NCI-H1417 treated with DMSO at 0.1 percent for 48 hours (cell line): ENCODE measurements at regions not wholly inside any gene's neighbourhood (a gene's known extent, or its start where the extent isn't known, plus 50 kb on each side); places are given as distances from the start of the nearest gene placed in this dataset.
"Not testable (repeated sequence)": the region's sequence is repeated elsewhere in the genome, so short reads cannot be mapped to it uniquely, and the experiment has no call there.

ENCODE experiments used
- DNase-seq: peaks from one replicate; lab custom pipeline; 2025; lab: John Stamatoyannopoulos, UW

GRCh38 chr5:91830361-91830953 lies 447.3 kb upstream of the ARRDC3 start:
- DNase-seq: no peak

GRCh38 chr5:91825618-91826017 lies 442.5 kb upstream of the ARRDC3 start:
- no peak for DNase-seq

- DNase-seq: no peak
These were observed 441.3 kb upstream of the ARRDC3 start for GRCh38 chr5:91824406-91824805.

- DNase-seq: no peak
These were observed 437.8 kb upstream of the ARRDC3 start for GRCh38 chr5:91820874-91821273.

- no peak for DNase-seq
These were observed 433.6 kb upstream of the ARRDC3 start for GRCh38 chr5:91816681-91817080.

GRCh38 chr5:91797576-91797975 lies 414.5 kb upstream of the ARRDC3 start:
- DNase-seq: no peak

GRCh38 chr5:91794856-91795548 lies 411.9 kb upstream of the ARRDC3 start:
- DNase-seq: no peak

GRCh38 chr5:91794455-91794854 lies 411.3 kb upstream of the ARRDC3 start:
- DNase-seq: no peak

GRCh38 chr5:91787718-91788117 lies 404.6 kb upstream of the ARRDC3 start:
- no peak for DNase-seq

GRCh38 chr5:91777671-91778070 lies 394.6 kb upstream of the ARRDC3 start:
- no peak for DNase-seq

GRCh38 chr5:91776249-91776648 lies 393.1 kb upstream of the ARRDC3 start:
- DNase-seq: no peak

- DNase-seq: no peak
These were observed 387.3 kb upstream of the ARRDC3 start for GRCh38 chr5:91770400-91770799.

GRCh38 chr5:91757383-91757782 lies 374.3 kb upstream of the ARRDC3 start:
- not testable (repeated sequence) for DNase-seq

- no peak for DNase-seq
These were observed 371.9 kb upstream of the ARRDC3 start for GRCh38 chr5:91754990-91755389.

GRCh38 chr5:91744470-91744869 lies 361.4 kb upstream of the ARRDC3 start:
- not testable (repeated sequence) for DNase-seq

GRCh38 chr5:91742550-91742949 lies 359.4 kb upstream of the ARRDC3 start:
- DNase-seq: no peak

GRCh38 chr5:91741764-91742505 lies 358.8 kb upstream of the ARRDC3 start:
- no peak for DNase-seq

- no peak for DNase-seq
These were observed 346.9 kb upstream of the ARRDC3 start for GRCh38 chr5:91730026-91730425.

- no peak for DNase-seq
These were observed 344.3 kb upstream of the ARRDC3 start for GRCh38 chr5:91727463-91727862.

GRCh38 chr5:91722736-91723467 lies 339.8 kb upstream of the ARRDC3 start:
- DNase-seq: no peak

GRCh38 chr5:91712718-91713117 lies 329.6 kb upstream of the ARRDC3 start:
- DNase-seq: no peak

- no peak for DNase-seq
These were observed 324.4 kb upstream of the ARRDC3 start for GRCh38 chr5:91707521-91707841.
